ENCODE measurements at regions not wholly inside any gene's neighbourhood (a gene's known extent, or its start where the extent isn't known, plus 50 kb on each side); places are given as distances from the start of the nearest gene placed in this dataset.

DNA sequence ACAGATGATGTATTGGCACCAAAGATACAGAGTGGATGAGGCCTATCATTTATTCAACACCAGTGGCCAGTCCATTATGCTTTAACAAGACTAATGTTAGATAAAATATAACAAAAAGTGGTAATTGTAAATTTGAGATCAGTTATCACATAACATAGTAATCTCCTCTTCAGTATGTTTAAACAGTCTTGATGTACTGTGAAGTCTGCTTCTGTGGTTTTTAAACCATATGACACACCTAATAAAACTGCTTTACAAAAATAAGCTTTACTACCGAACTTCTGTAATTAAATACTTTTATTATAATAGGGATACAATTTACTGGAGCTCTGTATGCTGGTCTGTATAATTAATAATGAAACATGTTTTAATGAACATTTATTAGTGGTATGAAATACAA lies 2156.1 kb upstream of the CELF4 start:
- no peak for DNase-seq (ENCODE audit: low read depth in 2 of 2)

DNA sequence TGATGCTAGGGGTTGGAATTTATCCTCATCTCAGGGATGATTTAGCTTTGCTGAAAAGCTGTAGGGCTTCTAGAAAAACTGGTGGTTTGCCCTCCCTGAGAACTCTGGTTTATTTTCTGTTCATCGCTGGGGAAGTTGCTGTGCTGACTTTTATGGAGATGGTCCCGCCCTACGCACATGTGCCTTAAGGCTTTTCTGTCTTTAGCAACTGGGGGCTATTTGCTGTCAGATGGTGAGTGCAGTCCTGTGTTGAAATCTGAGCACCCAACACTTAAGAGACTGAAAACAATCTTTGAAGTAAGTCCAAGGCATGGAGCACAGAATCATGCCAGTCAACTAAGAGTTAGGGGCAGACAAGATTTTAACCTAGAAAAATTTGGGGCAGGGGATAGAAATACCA lies 2148.4 kb upstream of the CELF4 start:
- no peak for DNase-seq (ENCODE audit: low read depth in 2 of 2)

DNA sequence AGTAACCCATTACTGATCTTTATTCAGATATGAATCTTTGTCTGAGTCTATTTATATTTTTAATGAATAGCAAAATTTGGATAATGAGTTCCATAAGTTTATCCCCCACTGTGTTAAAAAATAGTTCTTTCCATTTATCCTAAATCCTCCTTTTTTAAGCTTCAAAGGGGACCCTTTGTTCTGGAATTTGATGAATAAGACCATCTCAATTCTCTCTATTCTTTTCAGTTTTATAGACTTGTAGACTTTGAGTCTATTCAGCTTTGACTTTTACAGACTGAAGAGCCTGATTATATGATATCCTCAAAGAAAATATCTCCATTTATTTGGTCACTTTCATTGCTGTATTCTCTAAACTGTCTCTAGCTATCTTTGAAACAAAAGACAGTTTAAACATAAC lies 2146.1 kb upstream of the CELF4 start:
- DNase-seq (ENCODE audit: low read depth in 2 of 2) = no peak

DNA sequence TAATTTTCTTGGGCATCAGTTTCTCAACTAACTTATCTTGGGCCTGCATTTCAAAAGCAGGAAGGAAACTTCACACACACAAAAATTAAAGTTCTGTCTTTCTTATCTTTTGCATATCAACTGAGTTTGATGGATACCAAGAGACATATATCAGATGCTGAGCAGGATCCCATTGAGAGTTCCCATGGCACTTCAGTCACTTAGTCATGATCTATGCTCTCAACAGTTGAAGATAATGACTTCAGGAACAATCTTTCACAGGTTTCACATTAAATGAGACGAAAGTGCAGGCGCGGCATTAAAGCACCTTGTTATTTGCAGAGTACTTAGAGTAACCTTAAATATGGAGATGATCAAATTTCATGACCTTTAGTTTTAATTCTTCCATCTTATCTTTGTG lies 2139.8 kb upstream of the CELF4 start:
- no peak for DNase-seq (ENCODE audit: low read depth in 2 of 2)

DNA sequence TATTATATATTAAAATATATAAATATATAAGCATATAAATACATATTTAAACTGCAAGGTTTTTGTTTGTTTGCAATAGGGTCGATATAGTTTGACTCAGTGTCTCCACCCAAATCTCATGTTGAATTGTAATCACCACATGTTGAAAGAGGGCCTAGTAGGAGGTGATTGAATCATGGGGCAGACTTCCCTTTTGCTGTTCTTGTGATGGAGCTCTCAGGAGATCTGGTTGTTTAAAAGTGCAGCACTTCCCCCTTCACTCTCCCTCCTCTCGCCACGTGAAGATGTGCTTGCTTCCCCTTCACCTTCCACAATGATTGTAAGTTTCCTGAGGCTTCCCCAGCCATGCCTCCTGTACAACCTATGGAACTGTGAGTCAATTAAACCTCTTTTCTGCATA lies 2137.3 kb upstream of the CELF4 start:
- DNase-seq (ENCODE audit: low read depth in 2 of 2) = no peak

DNA sequence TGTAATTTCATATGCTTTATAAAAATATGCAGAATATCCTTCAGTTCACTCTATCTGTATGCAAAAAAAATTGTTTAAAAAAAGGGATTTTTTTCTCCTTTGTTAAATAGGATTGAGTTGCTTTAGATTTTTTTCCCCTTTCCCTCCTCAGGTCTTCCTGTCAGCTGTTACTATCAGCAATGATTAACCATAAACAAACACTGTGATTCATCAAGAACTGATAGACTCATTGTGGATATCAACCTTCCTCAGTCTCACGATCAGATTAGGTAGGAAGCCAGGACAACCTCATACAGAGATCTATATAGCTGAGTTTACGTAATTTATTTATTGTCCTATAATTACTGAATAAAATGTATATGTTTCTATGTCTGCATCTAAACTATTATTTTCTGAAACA lies 2136.2 kb upstream of the CELF4 start:
- peak in 1 of 2 donors; percentile 58 for DNase-seq (ENCODE audit: low read depth in 2 of 2)

DNA sequence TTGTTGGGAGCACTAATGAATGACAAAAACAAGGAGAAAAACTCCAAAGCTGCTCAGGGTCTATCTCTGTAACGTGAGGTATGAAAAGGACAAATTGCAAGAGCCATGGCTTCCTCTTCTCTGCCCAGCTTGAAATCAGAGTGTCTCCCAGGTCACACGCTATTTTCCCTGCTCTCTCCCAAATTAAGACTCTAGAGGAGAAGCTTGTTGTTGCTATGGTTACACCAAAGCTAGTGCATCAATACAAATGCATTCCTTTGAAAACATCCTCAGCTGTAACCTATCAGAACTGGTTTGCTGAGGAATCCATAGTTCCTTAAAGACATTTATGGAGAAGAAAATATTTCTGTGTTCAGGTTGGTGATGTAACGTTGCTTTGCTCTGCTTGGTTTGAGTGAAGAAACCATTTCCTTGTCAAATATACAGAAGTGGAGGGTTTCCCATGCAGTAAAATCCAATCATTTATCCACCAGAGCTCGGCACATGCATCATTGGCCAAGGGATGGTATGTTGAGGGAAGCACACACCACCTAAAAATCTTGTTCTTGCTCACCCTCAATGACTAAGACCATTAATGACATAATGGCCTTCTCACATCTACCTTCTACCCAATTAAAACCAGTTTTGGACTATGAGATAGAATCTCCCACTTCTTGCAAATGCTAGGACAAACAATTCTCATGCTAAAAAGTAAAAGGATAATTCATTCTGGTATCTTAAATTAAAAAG lies 2135.6 kb upstream of the CELF4 start:
- DNase-seq (ENCODE audit: low read depth in 2 of 2) = no peak

DNA sequence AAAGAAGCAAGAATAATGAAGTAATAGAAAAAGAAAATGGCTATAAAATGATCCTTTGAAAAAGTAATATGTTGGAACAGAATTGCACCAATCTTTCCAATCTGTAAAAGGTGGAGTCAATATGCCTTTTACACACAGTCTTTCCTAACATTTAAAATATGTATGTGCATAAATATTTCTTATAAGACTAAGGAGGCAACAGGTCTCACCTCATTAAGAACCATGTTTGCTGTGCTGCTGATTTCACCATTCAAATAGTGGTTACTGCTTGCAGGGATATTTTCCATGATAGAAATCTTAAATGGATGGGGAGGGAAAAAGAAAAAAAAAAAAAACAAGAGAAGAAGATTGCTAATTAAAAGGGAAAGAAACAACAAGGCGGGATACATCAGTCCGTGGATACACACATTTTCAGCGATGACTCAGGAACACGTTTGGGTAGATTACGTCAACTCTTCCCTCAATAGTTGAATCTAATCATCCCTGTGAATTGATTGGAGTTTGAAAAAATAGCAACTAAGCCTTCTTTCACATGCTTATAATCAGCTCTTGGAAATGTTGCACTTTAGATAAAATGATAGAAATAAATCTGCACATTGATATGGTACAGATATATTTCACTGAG lies 2133.9 kb upstream of the CELF4 start:
- DNase-seq (ENCODE audit: low read depth in 2 of 2) = no peak

DNA sequence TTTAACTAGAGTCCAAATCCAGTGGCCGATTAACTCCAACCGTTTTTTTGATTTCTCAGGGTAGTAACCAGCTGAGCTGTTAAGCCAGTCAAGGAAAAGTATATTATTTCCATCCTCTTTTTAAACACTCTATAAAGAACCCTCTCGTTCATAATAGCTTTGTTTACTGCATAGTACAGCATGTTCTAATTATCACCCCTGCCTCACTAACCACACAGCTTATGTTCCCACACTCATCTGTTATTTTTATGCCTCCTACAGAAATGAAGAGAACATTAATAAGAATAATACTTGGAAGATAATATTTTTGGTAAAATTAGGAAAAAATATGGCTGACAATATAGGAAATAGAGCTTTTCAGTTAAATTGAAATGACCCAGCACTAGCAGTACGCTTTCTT lies 2132.8 kb upstream of the CELF4 start:
- no peak for DNase-seq (ENCODE audit: low read depth in 2 of 2)

DNA sequence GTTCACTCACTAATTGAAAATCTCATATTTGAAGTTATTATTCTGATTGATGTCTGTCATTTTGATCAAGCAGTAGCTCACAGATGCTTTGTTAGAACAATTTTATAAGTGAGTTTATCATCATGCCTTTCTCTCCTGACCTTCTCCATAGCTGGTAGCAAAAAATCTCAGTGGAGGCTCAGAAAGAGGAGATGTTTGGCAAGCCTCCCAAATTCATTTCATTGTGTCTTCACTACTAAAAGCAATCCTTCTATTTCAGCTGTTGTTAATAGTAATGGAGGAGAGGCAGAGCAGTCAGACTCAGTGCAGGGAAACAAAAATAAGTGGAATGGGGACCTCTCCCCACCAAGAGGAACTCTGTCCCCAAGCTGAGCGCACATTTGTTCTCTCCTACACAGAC lies 2127.8 kb upstream of the CELF4 start:
- DNase-seq (ENCODE audit: low read depth in 2 of 2) = no peak

DNA sequence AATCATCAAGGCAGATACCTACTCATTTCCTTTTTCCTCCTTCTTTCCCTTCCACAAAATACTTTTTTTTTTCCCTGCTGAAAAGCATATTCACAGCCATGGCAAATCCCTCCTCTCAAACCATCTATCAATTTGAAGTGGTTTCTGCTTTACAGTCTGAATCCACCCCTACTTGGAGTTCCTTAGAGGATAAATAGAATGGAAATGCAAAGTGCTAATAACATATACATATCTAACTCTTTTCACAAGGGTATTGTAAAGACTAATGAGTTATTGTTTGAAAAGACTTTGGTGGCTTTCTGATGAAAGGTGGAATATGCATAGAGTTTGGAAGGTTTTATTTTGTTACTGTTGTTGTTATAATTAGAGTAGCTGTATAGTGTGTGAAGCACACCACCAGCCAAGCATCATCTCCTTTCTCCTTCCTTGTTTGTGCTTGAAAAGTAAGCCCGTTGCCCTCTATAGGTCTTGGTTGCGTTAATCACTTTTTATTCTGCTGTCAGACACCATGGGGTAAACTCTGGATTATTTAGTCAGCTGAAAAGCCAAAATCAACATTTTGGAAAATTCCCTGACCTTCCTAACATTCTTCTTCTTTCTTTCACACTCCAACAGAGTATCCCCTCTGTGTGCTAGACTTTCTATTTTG lies 2126.9 kb upstream of the CELF4 start:
- DNase-seq (ENCODE audit: low read depth in 2 of 2) = no peak

DNA sequence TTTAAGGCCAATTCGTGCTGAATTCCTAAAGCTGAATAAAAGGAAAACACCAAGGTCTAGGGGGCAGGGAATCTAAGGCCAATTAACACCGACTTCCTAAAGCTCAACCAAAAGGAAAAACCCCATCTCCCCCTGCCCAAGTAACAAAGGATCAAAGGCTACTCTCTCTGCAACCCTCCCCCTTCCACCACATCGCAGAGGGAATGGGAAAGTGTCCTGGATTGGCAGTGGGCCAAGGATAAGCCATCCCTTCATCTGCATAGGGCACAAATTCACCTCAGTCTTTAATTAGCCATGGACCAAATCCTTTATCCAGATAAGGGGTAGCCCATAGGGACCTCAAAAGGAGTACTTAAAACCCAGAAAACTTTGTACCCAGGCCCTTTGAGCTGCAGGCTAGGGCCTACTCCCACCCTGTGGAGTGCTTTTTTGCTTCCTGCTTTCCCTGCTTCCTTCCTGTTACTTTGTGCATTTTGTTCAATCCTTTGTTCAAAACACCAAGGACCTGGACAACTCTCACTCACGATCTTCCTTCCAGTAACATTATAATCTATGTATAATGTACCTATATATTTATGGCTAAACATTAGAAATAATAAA lies 2119.8 kb upstream of the CELF4 start:
- no peak for DNase-seq (ENCODE audit: low read depth in 2 of 2)

DNA sequence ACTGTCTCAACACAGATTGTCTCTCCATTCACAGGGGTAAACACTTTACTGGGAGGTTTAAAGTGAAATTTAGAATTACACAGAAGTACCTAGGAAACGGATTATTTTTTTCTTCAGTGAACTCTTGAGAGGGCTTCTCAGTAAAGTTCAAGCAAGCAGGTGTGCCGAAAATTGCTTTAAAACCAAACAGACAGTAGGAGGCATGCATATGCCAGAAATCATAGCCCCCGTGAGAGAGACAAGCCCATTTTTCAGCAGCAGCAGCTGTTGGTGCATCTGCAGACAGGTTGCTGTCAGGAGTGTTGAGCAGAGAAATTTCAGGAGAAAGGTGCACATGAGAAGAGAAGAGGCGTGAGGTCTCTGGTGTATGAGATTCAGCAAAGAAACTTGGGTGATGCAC lies 2115.5 kb upstream of the CELF4 start:
- DNase-seq (ENCODE audit: low read depth in 2 of 2) = no peak

DNA sequence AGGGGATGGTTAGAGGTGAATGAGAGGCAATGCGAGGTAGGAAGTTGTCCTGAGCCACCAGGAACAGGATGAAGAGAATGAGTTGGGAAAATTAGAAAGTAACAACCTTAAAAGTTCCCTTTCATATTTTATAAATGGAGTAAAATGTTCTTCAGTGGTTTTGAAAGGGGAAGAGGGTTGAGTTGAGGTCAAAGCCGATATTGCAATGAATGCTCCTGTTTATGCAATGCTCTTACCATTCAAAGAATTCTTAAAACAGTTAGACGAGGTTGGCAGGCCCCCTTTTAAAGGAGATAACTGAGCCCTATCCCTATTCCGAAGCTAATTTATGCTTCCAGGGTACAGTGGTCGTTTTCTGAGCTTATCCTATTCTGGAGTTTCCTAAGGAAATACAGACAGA lies 2110.3 kb upstream of the CELF4 start:
- no peak for DNase-seq (ENCODE audit: low read depth in 2 of 2)

DNA sequence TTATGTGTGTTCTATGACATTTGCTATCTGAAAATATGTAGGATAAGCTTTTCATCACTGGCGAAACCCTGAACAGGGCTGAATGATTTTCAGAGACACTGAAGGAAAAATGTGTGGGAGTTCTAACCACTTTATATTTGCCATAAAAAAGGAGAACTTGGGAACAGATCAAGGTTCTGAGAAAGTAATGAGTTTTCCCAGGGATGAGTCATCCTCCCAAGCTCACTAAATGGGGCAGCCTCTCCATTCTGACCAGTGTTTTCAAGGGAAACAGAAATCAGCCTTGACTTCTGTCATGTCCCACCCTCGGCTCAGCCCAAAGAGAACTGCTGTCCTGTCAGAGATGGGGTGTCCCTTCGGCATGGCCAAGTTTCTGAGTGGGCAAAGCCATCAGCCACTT lies 2109.8 kb upstream of the CELF4 start:
- DNase-seq (ENCODE audit: low read depth in 2 of 2) = no peak

DNA sequence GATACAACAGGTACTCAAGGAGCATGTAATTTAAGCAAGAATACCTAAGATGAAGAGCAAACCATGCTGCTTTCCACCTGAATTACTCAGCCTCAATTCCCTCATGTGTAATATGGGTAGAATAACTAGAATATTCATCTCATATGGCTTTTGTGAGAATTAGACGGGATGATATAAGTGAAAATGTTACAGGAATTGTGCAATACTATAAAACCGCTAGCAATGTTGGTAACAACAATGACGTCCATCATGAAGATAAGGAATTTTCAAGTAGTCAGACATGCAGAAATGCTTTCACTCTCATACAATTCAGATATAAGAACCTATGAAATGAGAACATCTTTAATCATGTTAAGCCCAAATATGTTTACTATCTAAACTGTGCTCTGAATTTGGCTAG lies 2106.6 kb upstream of the CELF4 start:
- DNase-seq (ENCODE audit: low read depth in 2 of 2) = no peak

DNA sequence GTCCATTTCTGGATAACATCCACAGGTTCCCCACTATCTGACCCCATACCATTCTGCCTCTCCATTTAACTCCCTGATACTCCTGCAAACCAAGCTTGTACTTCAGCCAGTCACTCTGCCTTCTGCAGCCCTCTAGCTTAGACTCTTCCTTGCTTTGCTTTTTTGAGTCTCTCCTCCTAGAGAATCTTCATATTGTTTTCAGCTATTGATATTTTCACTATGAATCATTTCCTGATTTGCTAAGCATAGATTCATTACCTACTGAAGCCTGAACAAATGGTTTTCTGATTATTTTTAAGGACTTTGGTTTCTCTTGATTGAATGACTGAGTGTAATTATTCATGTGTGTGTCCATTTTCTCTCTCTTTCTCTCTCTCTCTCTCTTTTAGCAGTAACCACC lies 2102.3 kb upstream of the CELF4 start:
- peak in 1 of 2 donors; percentile 27 for DNase-seq (ENCODE audit: low read depth in 2 of 2)

DNA sequence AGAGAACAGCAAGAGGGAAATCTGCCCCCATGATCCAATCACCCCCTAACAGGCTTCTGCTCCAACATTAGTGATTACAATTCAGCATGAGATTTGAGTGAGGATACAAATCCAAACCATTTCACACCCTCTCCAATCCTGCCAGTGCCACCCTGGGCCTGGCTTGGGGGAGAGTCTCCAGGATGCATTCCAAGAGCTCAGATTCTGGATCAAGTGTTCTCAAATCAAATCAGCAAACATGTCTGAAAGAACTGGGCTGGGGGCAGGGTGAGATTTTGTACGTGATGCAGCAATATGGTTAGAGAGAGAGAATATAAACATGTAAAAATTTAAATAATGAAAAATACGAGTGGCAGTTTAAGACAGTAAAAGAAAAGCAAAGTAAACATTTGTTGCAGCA lies 2100.9 kb upstream of the CELF4 start:
- no peak for DNase-seq (ENCODE audit: low read depth in 2 of 2)

DNA sequence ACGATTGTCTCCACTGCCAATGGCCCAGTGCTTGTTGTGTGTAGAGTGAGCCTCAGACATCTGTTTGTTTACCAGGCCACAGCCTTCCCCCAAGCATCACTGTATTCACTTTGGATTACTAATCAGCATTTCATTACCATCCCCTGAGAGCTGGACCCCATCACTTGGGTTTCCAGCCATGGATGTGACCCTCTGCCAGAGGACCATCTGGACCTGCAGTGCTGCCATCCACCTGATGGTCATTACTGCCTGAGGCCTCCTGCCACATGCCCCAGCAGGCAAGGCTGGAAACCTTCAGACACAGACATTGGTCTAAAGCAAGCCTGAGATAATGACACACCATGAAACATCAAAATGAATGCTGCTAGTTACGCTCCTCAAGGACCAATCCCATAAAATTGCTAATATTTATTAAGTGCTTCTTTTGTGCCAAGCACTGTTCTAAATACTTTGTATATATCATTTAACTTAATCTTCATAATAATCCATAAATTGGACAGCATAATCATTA lies 2096.3 kb upstream of the CELF4 start:
- no peak for DNase-seq (ENCODE audit: low read depth in 2 of 2)

DNA sequence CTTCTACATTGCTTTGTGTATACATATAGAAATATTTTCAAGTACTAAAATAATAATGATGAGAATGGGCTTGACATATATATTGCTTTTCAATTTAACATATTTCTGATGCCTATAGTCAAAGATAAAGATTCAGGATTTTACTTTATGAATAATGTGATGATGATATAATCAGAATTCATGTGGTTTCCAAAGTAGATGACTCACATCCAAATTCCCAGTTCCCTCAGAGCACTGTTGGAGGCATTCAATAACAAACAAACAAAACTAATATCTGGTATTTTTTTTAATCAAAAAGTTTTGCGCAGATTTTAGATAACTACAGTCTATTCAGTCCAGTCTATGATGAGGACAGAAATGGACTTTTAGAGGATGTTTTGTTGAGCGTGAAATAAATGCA lies 2094.5 kb upstream of the CELF4 start:
- DNase-seq (ENCODE audit: low read depth in 2 of 2) = no peak

DNA sequence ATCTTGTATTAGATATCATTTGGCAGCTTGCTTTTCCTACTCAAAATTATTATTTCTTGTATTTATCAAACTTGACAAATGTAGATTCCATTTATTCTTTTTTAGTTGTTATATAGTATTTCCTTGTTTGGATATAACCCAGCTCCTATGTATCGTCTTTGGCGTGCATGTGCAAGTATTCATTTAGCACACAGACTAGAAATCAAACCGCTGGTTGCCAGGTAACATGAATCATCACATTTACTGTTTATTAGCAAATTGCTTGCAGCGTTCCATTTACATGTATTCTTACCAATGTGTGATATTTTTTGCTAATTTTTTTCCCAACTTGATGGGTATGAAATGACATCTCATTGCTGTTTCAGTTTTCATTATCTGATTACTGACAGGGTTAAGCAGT lies 2089.7 kb upstream of the CELF4 start:
- no peak for DNase-seq (ENCODE audit: low read depth in 2 of 2)

DNA sequence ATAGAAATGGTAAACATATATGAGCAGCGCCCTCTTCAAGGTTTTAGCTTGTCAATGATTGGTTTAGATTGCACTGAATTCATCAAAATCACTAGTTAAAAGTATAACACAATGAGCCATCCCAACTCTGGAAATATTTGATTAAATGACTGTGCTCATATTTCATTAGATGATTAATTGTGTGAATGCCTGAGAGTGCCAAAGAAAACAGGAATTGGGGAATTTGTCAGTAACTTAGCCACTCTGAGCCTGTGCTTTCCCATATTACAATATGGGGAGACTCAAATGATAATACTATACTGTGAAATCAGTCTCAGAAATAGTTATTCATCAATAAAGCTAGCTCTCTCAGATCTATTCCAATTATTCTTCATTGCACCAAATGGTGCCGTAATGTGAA lies 2087.6 kb upstream of the CELF4 start:
- DNase-seq (ENCODE audit: low read depth in 2 of 2) = no peak

DNA sequence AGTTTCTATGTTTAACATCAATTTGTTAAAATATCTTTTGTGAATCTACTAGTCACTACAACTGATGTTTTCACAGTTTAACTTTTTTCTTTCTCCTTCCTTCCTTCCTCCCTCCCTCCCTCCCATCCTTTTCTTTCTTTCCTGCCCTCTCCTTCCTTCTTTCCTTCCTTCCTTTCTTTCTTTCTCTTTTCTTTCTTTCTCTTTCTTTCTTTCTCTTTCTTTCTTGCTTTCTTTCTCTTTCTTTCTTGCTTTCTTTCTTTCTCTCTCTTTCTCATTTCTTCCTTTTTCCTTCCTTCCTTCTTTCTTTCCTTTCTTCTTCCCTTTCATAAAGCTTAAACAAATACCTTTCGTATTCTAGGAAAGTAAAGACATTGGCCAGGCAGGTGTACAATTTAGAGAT lies 2083.0 kb upstream of the CELF4 start:
- no peak for DNase-seq (ENCODE audit: low read depth in 2 of 2)
